Epithelial cell of esophagus (primary cell): ENCODE measurements at regions not wholly inside any gene's neighbourhood (a gene's known extent, or its start where the extent isn't known, plus 50 kb on each side); places are given as distances from the start of the nearest gene placed in this dataset.

Experiments used
- DNase-seq: peaks from one replicate; pipeline ENCODE4 v3.0.0; 2010; ENCODE audit warnings: low read depth
- H3K4me3 ChIP-seq: 2 replicates; pipeline ENCODE4 v1.5.1; 2011; ENCODE audit warnings: mild to moderate bottlenecking, low read length, control low read depth
- TF ChIP-seq, protein P1 (sequence below): IDR thresholded peaks from 2 replicates; pipeline ENCODE4 v1.5.1; 2011; ENCODE audit warnings: low read depth, mild to moderate bottlenecking, low read length, control low read depth, inconsistent platforms; ENCODE audit not compliant: insufficient read depth; ENCODE audit errors: missing control alignments

DNA sequence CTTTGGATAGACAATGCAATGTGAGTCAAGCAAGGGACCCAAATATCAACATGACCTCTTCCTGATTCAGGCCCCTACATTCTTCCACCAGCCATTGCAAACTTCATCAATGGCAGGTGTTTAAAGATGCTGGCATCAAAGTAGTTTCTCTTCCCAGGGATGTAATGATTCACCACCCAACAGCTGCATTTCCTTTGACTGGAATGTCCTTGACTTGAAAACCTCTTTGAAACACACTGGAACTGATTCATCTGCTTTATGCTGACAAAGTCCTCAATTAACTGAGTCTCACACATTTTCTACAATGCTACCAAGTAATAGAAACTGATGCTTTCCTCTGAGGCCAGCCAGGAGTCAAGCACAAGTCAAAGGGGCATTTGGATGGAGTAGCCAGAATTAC lies 385.5 kb downstream of the GBE1 start:
- TF ChIP-seq, protein P1, sequence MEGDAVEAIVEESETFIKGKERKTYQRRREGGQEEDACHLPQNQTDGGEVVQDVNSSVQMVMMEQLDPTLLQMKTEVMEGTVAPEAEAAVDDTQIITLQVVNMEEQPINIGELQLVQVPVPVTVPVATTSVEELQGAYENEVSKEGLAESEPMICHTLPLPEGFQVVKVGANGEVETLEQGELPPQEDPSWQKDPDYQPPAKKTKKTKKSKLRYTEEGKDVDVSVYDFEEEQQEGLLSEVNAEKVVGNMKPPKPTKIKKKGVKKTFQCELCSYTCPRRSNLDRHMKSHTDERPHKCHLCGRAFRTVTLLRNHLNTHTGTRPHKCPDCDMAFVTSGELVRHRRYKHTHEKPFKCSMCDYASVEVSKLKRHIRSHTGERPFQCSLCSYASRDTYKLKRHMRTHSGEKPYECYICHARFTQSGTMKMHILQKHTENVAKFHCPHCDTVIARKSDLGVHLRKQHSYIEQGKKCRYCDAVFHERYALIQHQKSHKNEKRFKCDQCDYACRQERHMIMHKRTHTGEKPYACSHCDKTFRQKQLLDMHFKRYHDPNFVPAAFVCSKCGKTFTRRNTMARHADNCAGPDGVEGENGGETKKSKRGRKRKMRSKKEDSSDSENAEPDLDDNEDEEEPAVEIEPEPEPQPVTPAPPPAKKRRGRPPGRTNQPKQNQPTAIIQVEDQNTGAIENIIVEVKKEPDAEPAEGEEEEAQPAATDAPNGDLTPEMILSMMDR: no peak

DNA sequence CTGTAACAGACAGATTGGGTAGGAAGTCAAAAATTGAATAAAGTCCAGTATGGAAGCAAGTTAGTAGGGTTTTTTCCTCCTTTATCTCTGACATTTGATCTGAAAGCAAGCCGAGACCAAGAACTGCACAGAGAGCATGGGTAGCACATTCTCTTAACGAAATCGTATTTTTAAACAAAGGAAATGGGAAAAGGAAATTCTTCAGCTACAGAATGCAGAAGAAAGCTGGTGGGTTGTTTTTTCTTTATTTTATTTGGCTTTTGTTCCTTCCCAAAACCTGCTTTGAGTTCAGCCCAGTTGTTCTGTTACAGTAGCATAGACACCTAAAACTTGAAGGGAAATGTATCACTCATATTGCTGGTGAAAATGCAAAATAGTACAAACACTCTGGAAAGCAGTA lies 397.0 kb downstream of the GBE1 start:
- no peak for DNase-seq
- TF ChIP-seq, protein P1: no peak
- H3K4me3 ChIP-seq: no peak overlapping the region

More for the DNA sequence above, 385.5 kb downstream of the GBE1 start:
- DNase-seq: no peak
- no peak overlapping the region for H3K4me3 ChIP-seq

DNA sequence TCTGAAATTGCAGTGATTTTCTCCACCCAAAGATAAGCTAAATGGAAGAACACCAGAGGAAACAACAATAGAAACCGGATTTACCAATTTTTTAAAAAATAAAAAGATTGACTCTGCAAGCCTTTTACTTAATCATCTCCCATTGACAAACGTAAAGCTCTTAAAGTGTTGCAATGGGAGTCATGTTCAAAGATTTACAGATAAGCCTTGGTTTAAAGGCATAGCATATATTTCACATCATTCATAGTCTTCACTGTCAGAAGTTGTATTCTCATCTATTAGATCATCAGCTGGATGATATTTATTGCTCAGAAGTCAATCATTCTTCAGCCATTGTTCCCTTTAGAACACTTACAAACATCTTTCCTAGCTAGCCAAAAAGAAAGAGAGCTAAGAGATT lies 397.6 kb downstream of the GBE1 start:
- TF ChIP-seq, protein P1: no peak
- peak; percentile 8 for DNase-seq
- H3K4me3 ChIP-seq: no peak overlapping the region

DNA sequence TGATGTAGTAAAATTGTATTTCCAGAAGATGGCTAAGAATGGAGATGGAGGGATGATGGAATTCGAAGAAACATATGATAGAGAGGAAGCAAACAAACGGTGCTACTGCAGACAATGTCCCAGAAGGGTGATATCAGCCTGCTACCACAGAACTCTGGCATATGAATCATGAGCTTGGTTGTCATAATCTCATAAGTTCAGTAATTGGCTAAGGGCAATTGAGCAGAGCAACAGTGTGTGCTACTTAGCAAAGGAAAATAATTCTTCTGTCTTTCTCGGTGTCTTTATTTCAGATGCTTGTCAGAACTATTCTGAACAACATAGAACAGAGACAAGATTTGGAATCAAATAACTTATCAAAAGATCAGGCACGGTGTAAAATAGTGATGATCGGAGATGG lies 407.3 kb downstream of the GBE1 start:
- no peak overlapping the region for H3K4me3 ChIP-seq
- TF ChIP-seq, protein P1: no peak
- DNase-seq: peak; percentile 25

DNA sequence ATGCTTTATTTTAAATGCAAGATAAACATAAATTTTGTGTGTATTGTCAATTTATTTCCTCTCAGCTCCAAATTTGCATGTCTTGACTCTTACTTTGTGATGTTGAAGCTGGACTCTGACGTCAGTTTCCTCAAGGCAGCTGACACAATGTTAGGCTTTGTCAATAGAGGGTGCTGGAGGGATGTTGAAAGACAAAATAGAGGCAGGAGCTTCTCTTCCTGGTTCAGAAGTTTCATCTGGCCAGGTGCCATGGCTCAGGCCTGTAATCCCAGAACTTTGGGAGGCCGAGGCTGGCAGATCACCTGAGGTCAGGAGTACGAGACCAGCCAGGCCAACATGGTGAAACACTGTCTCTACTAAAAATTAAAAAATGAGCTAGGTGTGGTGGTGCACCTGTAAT lies 408.6 kb downstream of the GBE1 start:
- TF ChIP-seq, protein P1: peak; percentile 30
- DNase-seq: peak; percentile 70
- H3K4me3 ChIP-seq: no peak overlapping the region

DNA sequence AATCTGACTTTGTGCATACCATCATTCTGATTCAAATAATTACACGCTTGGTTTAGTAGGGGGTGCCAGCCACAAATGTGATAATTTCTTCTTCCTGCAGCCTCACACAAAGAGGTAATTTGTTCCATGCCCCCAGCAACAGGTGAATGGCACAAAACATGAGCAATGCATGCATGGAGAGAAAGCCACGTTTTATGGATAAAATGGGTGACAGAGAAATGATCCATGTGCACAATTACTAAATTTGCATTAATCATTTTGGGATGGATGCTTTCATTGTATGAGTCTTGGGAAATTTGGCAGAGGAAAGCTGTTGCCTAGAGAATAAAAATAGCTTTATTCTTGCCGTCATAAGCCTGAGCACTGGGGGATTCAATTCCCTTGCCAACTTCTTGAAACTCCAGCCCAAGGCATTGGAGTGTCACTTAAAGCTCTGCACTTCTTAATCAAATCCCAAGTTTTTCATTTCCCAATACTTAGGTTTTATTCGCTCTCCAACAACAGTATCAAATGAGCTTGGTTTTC lies 411.6 kb downstream of the GBE1 start:
- H3K4me3 ChIP-seq: no peak overlapping the region
- DNase-seq: no peak
- TF ChIP-seq, protein P1: no peak
